ENCODE measurements at regions not wholly inside any gene's neighbourhood (a gene's known extent, or its start where the extent isn't known, plus 50 kb on each side); places are given as distances from the start of the nearest gene placed in this dataset.

- no peak for TF ChIP-seq MXI1 (conservative IDR thresholded peaks at IDR 0.05; ENCODE audit: poor library complexity, severe bottlenecking)
- no peak for TF ChIP-seq TAF1 (IDR thresholded peaks at IDR 0.05; ENCODE audit: low read depth)
Observed at GRCh38 chr6:131453803-131454202, 119.2 kb upstream of the ARG1 start.

All from neural cell (in vitro differentiated cells).